Thymus (tissue), 11 donors: ENCODE measurements at regions not wholly inside any gene's neighbourhood (a gene's known extent, or its start where the extent isn't known, plus 50 kb on each side); places are given as distances from the start of the nearest gene placed in this dataset.

Experiments
- DNase-seq, 9 donors: peaks; one replicate each; pipeline ENCODE4 v3.0.0-alpha.2; 2013; ENCODE audit warnings: low spot score in 9 of 9, low read depth in 6 of 9, missing footprints in 1 of 9
- H3K27ac ChIP-seq, 2 donors: one replicate each; pipeline ENCODE4 v1.5.1; 2013; ENCODE audit warnings: control low read depth in 1 of 2, low read depth in 1 of 2, low read length in 1 of 2, mild to moderate bottlenecking in 1 of 2, moderate library complexity in 1 of 2
- H3K27me3 ChIP-seq, 2 donors: one replicate each; pipeline ENCODE4 v1.5.1; 2013; ENCODE audit warnings: low read length in 1 of 2; ENCODE audit not compliant: control insufficient read depth in 2 of 2, insufficient read depth in 1 of 2
- H3K36me3 ChIP-seq, 2 donors: one replicate each; pipeline ENCODE4 v1.5.1; 2013; ENCODE audit warnings: low read length in 1 of 2, mild to moderate bottlenecking in 1 of 2, moderate library complexity in 1 of 2; ENCODE audit not compliant: control insufficient read depth in 2 of 2, insufficient read depth in 2 of 2
- H3K4me1 ChIP-seq, 2 donors: one replicate each; pipeline ENCODE4 v1.5.1; 2013; ENCODE audit warnings: low read length in 2 of 2; ENCODE audit not compliant: control insufficient read depth in 2 of 2, insufficient read depth in 2 of 2
- H3K4me3 ChIP-seq, 2 donors: one replicate each; pipeline ENCODE4 v1.5.1; 2013; ENCODE audit warnings: low read length in 2 of 2, control low read depth in 1 of 2, mild to moderate bottlenecking in 1 of 2
- H3K9me3 ChIP-seq, 2 donors: one replicate each; pipeline ENCODE4 v1.5.1; 2013; ENCODE audit warnings: low read length in 1 of 2, mild to moderate bottlenecking in 1 of 2; ENCODE audit not compliant: control insufficient read depth in 2 of 2, insufficient read depth in 1 of 2
- WGBS: extraction: QIAGEN DNeasy Blood & Tissue Kit; methylation state at CpG from one replicate; pipeline ENCODE4 v1.1.7; 2013; 5-methylcytosine and 5-hydroxymethylcytosine counted together
- donor health status: healthy.

DNA sequence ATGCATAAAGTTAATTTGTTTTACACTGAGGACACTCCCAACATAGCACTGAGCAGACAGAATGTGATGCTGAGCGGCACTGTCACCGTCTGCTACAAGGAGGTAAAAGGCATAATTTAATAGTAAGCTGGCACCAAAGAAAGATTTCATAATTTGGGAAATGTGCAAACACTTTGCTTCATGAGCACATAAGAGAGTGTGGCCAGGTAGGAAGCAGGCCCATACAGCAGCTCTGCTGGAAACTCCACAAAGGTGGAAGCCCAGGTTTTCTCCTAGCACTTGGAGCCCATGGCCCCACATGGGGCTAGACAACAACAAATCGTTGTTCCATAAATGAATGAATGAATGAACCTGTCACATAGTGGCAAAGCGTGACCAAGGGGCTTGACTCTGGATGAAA is 68.5 kb upstream of the CACNA2D3 start:
- no peaks in the 10 kb centered on the region for H3K27me3 ChIP-seq
- H3K27ac ChIP-seq, result no peak overlapping the region
- no peaks in the 10 kb centered on the region for H3K4me1 ChIP-seq
- no peaks in the 10 kb centered on the region for H3K36me3 ChIP-seq
- no peaks in the 10 kb centered on the region for H3K9me3 ChIP-seq
- no peak overlapping the region for H3K4me3 ChIP-seq
- DNase-seq, result no peak
- WGBS, result 92% methylated on average over 4 of the region's 4 CpGs

DNA sequence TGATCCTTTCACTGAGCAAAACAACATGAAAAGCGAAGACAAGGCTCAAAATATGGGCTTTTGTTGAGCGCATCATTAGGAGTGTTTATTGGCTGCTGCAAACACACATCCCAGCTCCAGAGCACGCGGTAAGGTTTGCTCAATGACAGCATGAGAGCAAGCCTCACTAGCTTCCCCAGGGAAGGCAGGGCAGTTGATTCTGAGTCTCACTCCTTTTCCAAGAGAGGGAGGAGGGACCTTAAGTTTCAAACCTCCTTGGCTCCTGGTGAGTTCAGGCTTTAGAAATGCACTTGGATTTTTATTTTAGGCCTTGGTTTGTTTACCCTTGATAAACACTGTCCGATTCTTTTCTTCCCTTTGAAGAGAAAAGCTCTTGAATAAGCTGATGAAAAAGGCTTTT is 69.1 kb upstream of the CACNA2D3 start:
- no peak overlapping the region for H3K27ac ChIP-seq
- no peak for DNase-seq
- H3K27me3 ChIP-seq, result no peaks in the 10 kb centered on the region
- 80% methylated on average over 5 of the region's 5 CpGs for WGBS
- no peak overlapping the region for H3K4me3 ChIP-seq
- no peaks in the 10 kb centered on the region for H3K4me1 ChIP-seq
- H3K9me3 ChIP-seq, result no peaks in the 10 kb centered on the region
- no peaks in the 10 kb centered on the region for H3K36me3 ChIP-seq

DNA sequence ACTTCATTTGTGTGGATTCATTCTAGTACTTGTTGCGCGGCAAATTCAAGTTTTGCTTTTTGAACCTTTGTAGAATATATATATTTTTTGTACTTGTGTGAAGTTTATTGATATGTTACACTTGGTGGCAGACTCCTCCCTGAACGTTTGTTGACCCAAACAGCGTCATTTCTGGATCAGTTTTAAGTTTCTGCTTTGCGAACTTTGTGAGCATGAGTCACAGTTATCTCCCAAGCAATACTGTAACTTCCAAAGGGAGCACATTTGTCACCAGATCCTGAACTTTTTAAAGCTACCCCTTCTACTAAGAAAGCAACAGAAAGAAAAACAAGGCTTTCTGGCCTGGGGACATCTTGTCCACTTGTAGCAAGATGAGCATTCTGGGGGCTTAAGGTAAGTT is 74.8 kb upstream of the CACNA2D3 start:
- no peak overlapping the region for H3K27ac ChIP-seq
- no peak overlapping the region for H3K4me3 ChIP-seq
- DNase-seq, result no peak
- no peaks in the 10 kb centered on the region for H3K4me1 ChIP-seq
- no peaks in the 10 kb centered on the region for H3K27me3 ChIP-seq
- H3K9me3 ChIP-seq, result no peaks in the 10 kb centered on the region
- 95% methylated on average over 5 of the region's 5 CpGs for whole genome bisulfite sequencing
- no peaks in the 10 kb centered on the region for H3K36me3 ChIP-seq

DNA sequence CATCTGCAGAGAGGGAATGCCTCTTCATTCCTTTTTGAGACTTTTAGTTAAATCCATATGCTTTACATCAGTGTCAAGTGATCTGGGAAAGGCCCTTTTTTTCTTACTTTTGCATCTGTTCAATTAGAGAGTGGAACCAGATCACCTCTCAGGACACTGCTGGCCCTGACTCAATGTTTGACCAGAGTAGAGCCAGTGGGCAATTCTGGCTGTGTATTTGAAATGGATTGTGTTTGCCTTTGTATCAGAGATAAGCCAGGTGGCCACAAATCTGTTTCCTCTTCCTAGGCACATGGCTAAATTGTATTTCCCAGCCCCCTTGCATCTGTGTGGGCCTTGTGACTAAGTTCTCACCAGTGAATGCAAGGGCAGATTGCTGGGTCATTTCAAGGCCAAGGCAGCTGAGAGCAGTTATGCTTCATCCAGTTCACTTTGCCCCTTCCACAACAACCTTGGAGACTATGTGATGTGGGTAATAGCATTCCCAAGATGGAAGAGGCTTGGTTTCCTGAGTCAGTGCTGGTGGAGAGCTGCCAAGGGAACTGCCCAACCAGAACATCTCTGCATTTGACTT is 75.6 kb upstream of the CACNA2D3 start:
- DNase-seq, result no peak
- no peak overlapping the region for H3K27ac ChIP-seq
- no peak overlapping the region for H3K4me3 ChIP-seq
- H3K27me3 ChIP-seq, result no peaks in the 10 kb centered on the region
- H3K4me1 ChIP-seq, result no peaks in the 10 kb centered on the region
- no peaks in the 10 kb centered on the region for H3K9me3 ChIP-seq
- no peaks in the 10 kb centered on the region for H3K36me3 ChIP-seq

DNA sequence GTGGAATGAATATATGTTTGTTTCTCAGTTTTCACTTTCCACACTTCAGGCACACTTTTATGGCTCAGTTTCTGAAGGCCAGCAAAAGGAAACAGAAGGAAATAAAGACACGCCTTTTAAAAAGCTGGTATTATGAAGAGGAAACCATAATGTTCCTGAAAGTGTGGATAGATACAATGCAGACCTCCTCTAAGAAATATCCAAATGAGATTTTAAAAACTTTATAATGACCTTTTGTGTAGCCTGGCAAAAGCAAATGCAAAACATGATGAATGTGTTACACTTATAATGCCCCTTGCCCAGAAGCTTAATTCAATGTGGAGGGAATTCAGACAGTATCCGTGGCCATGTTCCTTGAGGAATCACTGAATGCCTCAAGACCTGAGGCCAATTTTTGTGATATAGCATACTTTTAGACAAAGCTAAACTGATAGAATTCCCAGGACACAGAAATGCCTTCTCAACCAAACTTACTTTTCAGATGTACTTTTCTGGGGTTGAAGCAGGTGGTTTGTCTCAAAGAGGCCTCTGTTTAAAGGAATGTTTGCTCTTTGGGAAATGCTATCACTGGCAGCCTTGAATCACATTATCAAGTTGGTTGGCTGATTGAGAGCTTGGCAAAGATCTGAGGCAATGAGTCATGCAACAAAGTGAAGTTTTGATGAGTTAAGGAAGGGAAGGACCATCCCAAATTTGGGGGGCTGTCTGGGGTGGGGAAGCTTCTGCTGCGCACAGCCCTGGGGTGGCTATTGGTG is 77.1 kb upstream of the CACNA2D3 start:
- Histone ChIP-seq H3K4me1 (no peaks in the 10 kb centered on the region), H3K27ac (no peak overlapping the region), H3K9me3 (no peaks in the 10 kb centered on the region), H3K27me3 (no peaks in the 10 kb centered on the region), H3K36me3 (no peaks in the 10 kb centered on the region), H3K4me3 (no peak overlapping the region)
- 78% methylated on average over 3 of the region's 3 CpGs for WGBS
- DNase-seq, result no peak

DNA sequence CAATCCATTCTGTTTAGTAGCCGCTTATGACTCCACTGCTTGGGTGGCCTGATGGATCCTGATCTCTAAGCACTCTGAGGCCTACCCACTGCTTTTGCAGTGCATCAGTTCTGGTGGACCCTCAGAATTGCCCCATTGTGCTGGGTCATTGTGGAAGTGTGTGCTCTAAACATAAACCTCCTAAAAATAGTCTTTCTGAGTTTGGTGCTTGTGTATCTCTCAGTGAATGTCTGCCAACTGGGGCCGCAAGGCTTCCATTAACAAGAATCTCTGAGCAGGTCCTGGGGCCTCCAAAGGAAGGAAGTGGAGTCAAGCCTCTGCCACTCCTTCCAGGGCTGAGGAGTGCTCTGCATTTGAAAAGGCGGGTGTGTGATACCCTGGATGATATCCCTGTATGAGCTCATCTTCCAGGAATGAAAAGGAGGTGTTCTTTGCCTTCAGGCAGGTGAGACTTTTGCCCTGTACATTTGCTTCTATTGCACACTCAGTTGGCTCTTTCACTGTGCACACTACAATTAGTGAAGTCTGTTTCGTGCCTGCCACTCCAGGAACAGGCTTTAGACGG is 80.0 kb upstream of the CACNA2D3 start:
- H3K4me3 ChIP-seq, result no peak overlapping the region
- H3K36me3 ChIP-seq, result no peaks in the 10 kb centered on the region
- no peaks in the 10 kb centered on the region for H3K9me3 ChIP-seq
- no peak for DNase-seq
- no peaks in the 10 kb centered on the region for H3K27me3 ChIP-seq
- no peak overlapping the region for H3K27ac ChIP-seq
- 86% methylated on average over 5 of the region's 5 CpGs for WGBS
- H3K4me1 ChIP-seq, result no peaks in the 10 kb centered on the region

DNA sequence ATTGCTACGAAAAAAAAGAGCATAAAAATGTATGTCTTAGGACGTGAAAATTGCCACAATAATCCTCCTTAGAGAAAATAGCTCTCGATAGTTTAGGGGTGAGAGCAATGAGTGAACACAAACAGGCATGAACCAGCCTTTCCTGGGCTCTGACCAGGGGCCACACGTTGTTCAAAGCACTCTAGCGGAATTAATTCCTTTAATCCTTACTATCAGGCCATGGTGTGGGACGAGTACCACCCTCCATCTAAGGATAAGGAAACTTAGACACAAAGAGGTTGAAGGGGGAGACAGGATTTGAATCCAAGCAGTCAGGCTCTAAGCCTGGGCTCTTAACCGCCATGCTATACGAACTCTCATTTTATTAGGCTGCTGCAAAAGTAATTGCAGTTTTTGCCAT is 81.9 kb upstream of the CACNA2D3 start:
- DNase-seq, result no peak

DNA sequence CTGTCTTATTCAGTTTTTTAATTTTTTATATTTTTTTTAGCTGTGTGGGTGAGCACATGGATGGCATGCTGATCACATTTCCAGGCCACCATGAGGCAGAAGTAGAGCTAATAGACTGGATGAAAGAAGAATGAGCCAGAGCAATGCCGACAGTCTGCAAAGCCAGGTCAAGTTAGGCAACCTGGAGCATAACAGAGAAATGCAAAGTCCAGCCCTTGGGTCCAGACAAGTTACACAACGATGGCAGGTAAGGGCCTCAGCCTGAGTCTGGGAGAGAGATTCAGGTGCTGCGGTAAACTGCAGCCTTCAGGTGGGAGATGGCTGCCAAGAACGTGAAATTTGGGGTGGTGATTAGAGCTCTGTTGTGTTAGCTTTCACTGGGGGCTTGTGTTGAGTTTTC is 84.0 kb upstream of the CACNA2D3 start:
- Histone ChIP-seq H3K36me3 (no peaks in the 10 kb centered on the region), H3K27ac (no peak overlapping the region), H3K4me3 (no peak overlapping the region), H3K9me3 (peaks cover 0 to 1% of the 10 kb centered on the region in 2 donors), H3K27me3 (no peaks in the 10 kb centered on the region), H3K4me1 (no peaks in the 10 kb centered on the region)
- 87% methylated on average over 4 of the region's 4 CpGs for WGBS
- DNase-seq, result no peak

More for the DNA sequence above, 81.9 kb upstream of the CACNA2D3 start:
- H3K27me3 ChIP-seq, result no peaks in the 10 kb centered on the region
- H3K4me1 ChIP-seq, result no peaks in the 10 kb centered on the region
- 91% methylated on average over 8 of the region's 8 CpGs for WGBS
- H3K27ac ChIP-seq, result no peak overlapping the region
- no peak overlapping the region for H3K4me3 ChIP-seq
- H3K36me3 ChIP-seq, result no peaks in the 10 kb centered on the region
- H3K9me3 ChIP-seq, result no peaks in the 10 kb centered on the region

DNA sequence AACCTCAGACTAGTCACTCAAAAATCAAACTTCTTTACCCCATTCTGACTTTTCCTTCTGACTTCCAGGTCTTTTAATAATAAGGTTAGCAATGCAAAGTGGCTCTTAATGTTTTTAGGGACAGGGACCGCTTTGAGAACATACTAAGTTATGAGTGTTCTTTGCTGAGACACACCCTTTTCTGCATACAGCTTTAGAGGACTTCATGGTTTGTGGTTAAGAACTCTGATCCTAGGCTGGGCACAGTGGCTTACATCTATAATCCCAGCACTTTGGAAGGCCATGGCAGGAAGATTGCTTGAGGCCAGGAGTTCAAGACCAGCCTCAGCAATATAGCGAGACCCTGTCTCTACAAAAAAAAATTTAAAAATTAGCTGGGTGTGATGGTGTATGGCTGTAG is 85.8 kb upstream of the CACNA2D3 start:
- 97% methylated on average over 2 of the region's 2 CpGs for WGBS
- Histone ChIP-seq H3K27me3 (no peaks in the 10 kb centered on the region), H3K27ac (no peak overlapping the region), H3K9me3 (peaks cover 0 to 1% of the 10 kb centered on the region in 2 donors), H3K4me3 (no peak overlapping the region), H3K36me3 (no peaks in the 10 kb centered on the region), H3K4me1 (no peaks in the 10 kb centered on the region)
- DNase-seq, result no peak
